ENCODE measurements at regions not wholly inside any gene's neighbourhood (a gene's known extent, or its start where the extent isn't known, plus 50 kb on each side); places are given as distances from the start of the nearest gene placed in this dataset.

GRCh38 chr2:150705357-150705756 is 217.9 kb upstream of the RND3 start:
- H3K4me1 ChIP-seq (ENCODE audit: control insufficient read depth, insufficient read depth, low read length): peaks cover 6% of the 10 kb centered on the region
- no peak overlapping the region for H3K4me3 ChIP-seq (ENCODE audit: low read depth, low read length)
- no peaks in the 10 kb centered on the region for H3K9me3 ChIP-seq (ENCODE audit: control insufficient read depth, insufficient read depth, low read length)
- no peaks in the 10 kb centered on the region for H3K27me3 ChIP-seq (ENCODE audit: control insufficient read depth, insufficient read depth, low read length)
- no peaks in the 10 kb centered on the region for H3K36me3 ChIP-seq (ENCODE audit: control insufficient read depth, insufficient read depth, low read length)
- H3K9ac ChIP-seq (ENCODE audit: low read depth, low read length): no peak overlapping the region

GRCh38 chr2:150702791-150703190 is 215.3 kb upstream of the RND3 start:
- Histone ChIP-seq H3K27me3 (ENCODE audit: control insufficient read depth, insufficient read depth, low read length) (no peaks in the 10 kb centered on the region), H3K9me3 (ENCODE audit: control insufficient read depth, insufficient read depth, low read length) (no peaks in the 10 kb centered on the region), H3K4me1 (ENCODE audit: control insufficient read depth, insufficient read depth, low read length) (peaks cover 1% of the 10 kb centered on the region), H3K4me3 (ENCODE audit: low read depth, low read length) (no peak overlapping the region), H3K9ac (ENCODE audit: low read depth, low read length) (no peak overlapping the region), H3K36me3 (ENCODE audit: control insufficient read depth, insufficient read depth, low read length) (no peaks in the 10 kb centered on the region)

GRCh38 chr2:150700666-150701580 is 213.5 kb upstream of the RND3 start:
- no peak overlapping the region for H3K4me3 ChIP-seq (ENCODE audit: low read depth, low read length)
- no peak overlapping the region for H3K9ac ChIP-seq (ENCODE audit: low read depth, low read length)
- H3K4me1 ChIP-seq (ENCODE audit: control insufficient read depth, insufficient read depth, low read length): no peaks in the 10 kb centered on the region
- no peaks in the 10 kb centered on the region for H3K9me3 ChIP-seq (ENCODE audit: control insufficient read depth, insufficient read depth, low read length)
- H3K27me3 ChIP-seq (ENCODE audit: control insufficient read depth, insufficient read depth, low read length): no peaks in the 10 kb centered on the region
- H3K36me3 ChIP-seq (ENCODE audit: control insufficient read depth, insufficient read depth, low read length): no peaks in the 10 kb centered on the region

- Histone ChIP-seq H3K9me3 (ENCODE audit: control insufficient read depth, insufficient read depth, low read length) (no peaks in the 10 kb centered on the region), H3K36me3 (ENCODE audit: control insufficient read depth, insufficient read depth, low read length) (no peaks in the 10 kb centered on the region), H3K9ac (ENCODE audit: low read depth, low read length) (no peak overlapping the region), H3K4me3 (ENCODE audit: low read depth, low read length) (no peak overlapping the region), H3K4me1 (ENCODE audit: control insufficient read depth, insufficient read depth, low read length) (no peaks in the 10 kb centered on the region), H3K27me3 (ENCODE audit: control insufficient read depth, insufficient read depth, low read length) (no peaks in the 10 kb centered on the region)
These were observed 211.8 kb upstream of the RND3 start for GRCh38 chr2:150699218-150699617.

- H3K4me1 ChIP-seq (ENCODE audit: control insufficient read depth, insufficient read depth, low read length): no peaks in the 10 kb centered on the region
- H3K36me3 ChIP-seq (ENCODE audit: control insufficient read depth, insufficient read depth, low read length): no peaks in the 10 kb centered on the region
- no peaks in the 10 kb centered on the region for H3K9me3 ChIP-seq (ENCODE audit: control insufficient read depth, insufficient read depth, low read length)
- no peak overlapping the region for H3K9ac ChIP-seq (ENCODE audit: low read depth, low read length)
- no peaks in the 10 kb centered on the region for H3K27me3 ChIP-seq (ENCODE audit: control insufficient read depth, insufficient read depth, low read length)
- H3K4me3 ChIP-seq (ENCODE audit: low read depth, low read length): no peak overlapping the region
These were observed 210.7 kb upstream of the RND3 start for GRCh38 chr2:150698016-150698661.

GRCh38 chr2:150697596-150697995 is 210.1 kb upstream of the RND3 start:
- Histone ChIP-seq H3K36me3 (ENCODE audit: control insufficient read depth, insufficient read depth, low read length) (no peaks in the 10 kb centered on the region), H3K4me3 (ENCODE audit: low read depth, low read length) (no peak overlapping the region), H3K9me3 (ENCODE audit: control insufficient read depth, insufficient read depth, low read length) (no peaks in the 10 kb centered on the region), H3K4me1 (ENCODE audit: control insufficient read depth, insufficient read depth, low read length) (no peaks in the 10 kb centered on the region), H3K9ac (ENCODE audit: low read depth, low read length) (no peak overlapping the region), H3K27me3 (ENCODE audit: control insufficient read depth, insufficient read depth, low read length) (no peaks in the 10 kb centered on the region)

GRCh38 chr2:150695451-150696135 is 208.1 kb upstream of the RND3 start:
- H3K4me1 ChIP-seq (ENCODE audit: control insufficient read depth, insufficient read depth, low read length): no peaks in the 10 kb centered on the region

GRCh38 chr2:150693556-150693955 is 206.1 kb upstream of the RND3 start:
- Histone ChIP-seq H3K36me3 (ENCODE audit: control insufficient read depth, insufficient read depth, low read length) (no peaks in the 10 kb centered on the region), H3K27me3 (ENCODE audit: control insufficient read depth, insufficient read depth, low read length) (no peaks in the 10 kb centered on the region), H3K9me3 (ENCODE audit: control insufficient read depth, insufficient read depth, low read length) (no peaks in the 10 kb centered on the region), H3K9ac (ENCODE audit: low read depth, low read length) (no peak overlapping the region), H3K4me1 (ENCODE audit: control insufficient read depth, insufficient read depth, low read length) (no peaks in the 10 kb centered on the region), H3K4me3 (ENCODE audit: low read depth, low read length) (no peak overlapping the region)

More at GRCh38 chr2:150695451-150696135, 208.1 kb upstream of the RND3 start:
- no peaks in the 10 kb centered on the region for H3K36me3 ChIP-seq (ENCODE audit: control insufficient read depth, insufficient read depth, low read length)
- no peak overlapping the region for H3K4me3 ChIP-seq (ENCODE audit: low read depth, low read length)
- no peak overlapping the region for H3K9ac ChIP-seq (ENCODE audit: low read depth, low read length)
- no peaks in the 10 kb centered on the region for H3K9me3 ChIP-seq (ENCODE audit: control insufficient read depth, insufficient read depth, low read length)
- H3K27me3 ChIP-seq (ENCODE audit: control insufficient read depth, insufficient read depth, low read length): no peaks in the 10 kb centered on the region

GRCh38 chr2:150690870-150691269 is 203.4 kb upstream of the RND3 start:
- Histone ChIP-seq H3K9me3 (ENCODE audit: control insufficient read depth, insufficient read depth, low read length) (no peaks in the 10 kb centered on the region), H3K9ac (ENCODE audit: low read depth, low read length) (no peak overlapping the region), H3K27me3 (ENCODE audit: control insufficient read depth, insufficient read depth, low read length) (no peaks in the 10 kb centered on the region), H3K36me3 (ENCODE audit: control insufficient read depth, insufficient read depth, low read length) (no peaks in the 10 kb centered on the region), H3K4me3 (ENCODE audit: low read depth, low read length) (no peak overlapping the region), H3K4me1 (ENCODE audit: control insufficient read depth, insufficient read depth, low read length) (no peaks in the 10 kb centered on the region)

- Histone ChIP-seq H3K27me3 (ENCODE audit: control insufficient read depth, insufficient read depth, low read length) (no peaks in the 10 kb centered on the region), H3K9me3 (ENCODE audit: control insufficient read depth, insufficient read depth, low read length) (no peaks in the 10 kb centered on the region), H3K9ac (ENCODE audit: low read depth, low read length) (no peak overlapping the region), H3K4me3 (ENCODE audit: low read depth, low read length) (no peak overlapping the region), H3K4me1 (ENCODE audit: control insufficient read depth, insufficient read depth, low read length) (no peaks in the 10 kb centered on the region), H3K36me3 (ENCODE audit: control insufficient read depth, insufficient read depth, low read length) (no peaks in the 10 kb centered on the region)
These were observed 202.8 kb upstream of the RND3 start for GRCh38 chr2:150690261-150690660.

- H3K4me3 ChIP-seq (ENCODE audit: low read depth, low read length): no peak overlapping the region
- H3K9ac ChIP-seq (ENCODE audit: low read depth, low read length): no peak overlapping the region
- no peaks in the 10 kb centered on the region for H3K36me3 ChIP-seq (ENCODE audit: control insufficient read depth, insufficient read depth, low read length)
- no peaks in the 10 kb centered on the region for H3K27me3 ChIP-seq (ENCODE audit: control insufficient read depth, insufficient read depth, low read length)
- H3K9me3 ChIP-seq (ENCODE audit: control insufficient read depth, insufficient read depth, low read length): no peaks in the 10 kb centered on the region
- no peaks in the 10 kb centered on the region for H3K4me1 ChIP-seq (ENCODE audit: control insufficient read depth, insufficient read depth, low read length)
These were observed 202.1 kb upstream of the RND3 start for GRCh38 chr2:150689590-150689989.
